ENCODE measurements at regions not wholly inside any gene's neighbourhood (a gene's known extent, or its start where the extent isn't known, plus 50 kb on each side); places are given as distances from the start of the nearest gene placed in this dataset.

DNA sequence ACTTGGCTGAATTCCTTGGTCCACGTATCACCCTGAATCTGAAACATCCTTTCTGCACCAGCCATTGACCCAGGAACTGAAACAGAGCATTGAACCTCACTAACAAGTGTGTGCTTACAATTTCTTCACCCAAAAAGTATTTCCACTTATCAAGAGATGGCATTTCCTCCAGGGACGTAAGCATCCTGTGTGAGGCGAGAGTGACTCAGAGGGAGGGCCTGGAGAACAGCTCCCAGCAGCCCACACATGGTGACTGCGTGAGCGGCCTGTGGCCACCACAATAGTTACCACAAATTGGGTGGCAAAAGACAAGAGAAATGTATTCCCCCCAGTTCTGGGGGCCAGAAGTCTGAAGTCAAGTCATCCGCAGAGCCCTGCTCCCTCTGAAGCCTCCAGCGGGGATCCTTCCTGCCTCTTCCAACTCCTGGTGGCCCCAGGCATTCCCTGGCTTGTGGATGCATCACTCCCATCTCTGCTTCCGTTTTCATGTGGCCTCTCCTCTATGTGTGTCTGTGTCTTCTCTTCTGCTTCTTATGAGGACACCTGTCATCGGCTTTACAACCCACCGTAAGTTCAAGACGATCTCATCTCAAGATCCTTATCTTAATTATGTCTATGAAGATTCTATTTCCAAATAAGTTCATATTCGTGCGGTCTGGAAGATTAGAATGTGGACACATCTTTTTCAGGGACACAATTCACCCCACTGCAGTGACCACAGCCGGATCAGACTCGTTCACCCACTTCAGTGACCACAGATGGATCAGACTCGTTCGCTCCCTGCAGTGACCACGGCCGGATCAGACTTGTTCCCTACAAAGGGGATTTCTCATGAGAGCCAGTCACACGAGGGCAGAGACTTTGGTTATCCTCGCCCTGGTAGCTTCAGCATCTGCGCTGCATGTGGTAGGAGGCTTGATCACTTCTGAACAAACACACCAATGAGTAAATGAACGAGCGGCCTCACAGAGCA, 122.6 kb upstream of the FOXF1 start:
- TF ChIP-seq POLR2A (IDR thresholded peaks at IDR 0.05; ENCODE audit: borderline replicate concordance, extremely low read depth, insufficient read depth, insufficient read length) = no peak
- TF ChIP-seq, protein P1, sequence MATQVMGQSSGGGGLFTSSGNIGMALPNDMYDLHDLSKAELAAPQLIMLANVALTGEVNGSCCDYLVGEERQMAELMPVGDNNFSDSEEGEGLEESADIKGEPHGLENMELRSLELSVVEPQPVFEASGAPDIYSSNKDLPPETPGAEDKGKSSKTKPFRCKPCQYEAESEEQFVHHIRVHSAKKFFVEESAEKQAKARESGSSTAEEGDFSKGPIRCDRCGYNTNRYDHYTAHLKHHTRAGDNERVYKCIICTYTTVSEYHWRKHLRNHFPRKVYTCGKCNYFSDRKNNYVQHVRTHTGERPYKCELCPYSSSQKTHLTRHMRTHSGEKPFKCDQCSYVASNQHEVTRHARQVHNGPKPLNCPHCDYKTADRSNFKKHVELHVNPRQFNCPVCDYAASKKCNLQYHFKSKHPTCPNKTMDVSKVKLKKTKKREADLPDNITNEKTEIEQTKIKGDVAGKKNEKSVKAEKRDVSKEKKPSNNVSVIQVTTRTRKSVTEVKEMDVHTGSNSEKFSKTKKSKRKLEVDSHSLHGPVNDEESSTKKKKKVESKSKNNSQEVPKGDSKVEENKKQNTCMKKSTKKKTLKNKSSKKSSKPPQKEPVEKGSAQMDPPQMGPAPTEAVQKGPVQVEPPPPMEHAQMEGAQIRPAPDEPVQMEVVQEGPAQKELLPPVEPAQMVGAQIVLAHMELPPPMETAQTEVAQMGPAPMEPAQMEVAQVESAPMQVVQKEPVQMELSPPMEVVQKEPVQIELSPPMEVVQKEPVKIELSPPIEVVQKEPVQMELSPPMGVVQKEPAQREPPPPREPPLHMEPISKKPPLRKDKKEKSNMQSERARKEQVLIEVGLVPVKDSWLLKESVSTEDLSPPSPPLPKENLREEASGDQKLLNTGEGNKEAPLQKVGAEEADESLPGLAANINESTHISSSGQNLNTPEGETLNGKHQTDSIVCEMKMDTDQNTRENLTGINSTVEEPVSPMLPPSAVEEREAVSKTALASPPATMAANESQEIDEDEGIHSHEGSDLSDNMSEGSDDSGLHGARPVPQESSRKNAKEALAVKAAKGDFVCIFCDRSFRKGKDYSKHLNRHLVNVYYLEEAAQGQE (IDR thresholded peaks at IDR 0.05; ENCODE audit: low read depth) = no peak
